ENCODE measurements at regions not wholly inside any gene's neighbourhood (a gene's known extent, or its start where the extent isn't known, plus 50 kb on each side); places are given as distances from the start of the nearest gene placed in this dataset.

DNA sequence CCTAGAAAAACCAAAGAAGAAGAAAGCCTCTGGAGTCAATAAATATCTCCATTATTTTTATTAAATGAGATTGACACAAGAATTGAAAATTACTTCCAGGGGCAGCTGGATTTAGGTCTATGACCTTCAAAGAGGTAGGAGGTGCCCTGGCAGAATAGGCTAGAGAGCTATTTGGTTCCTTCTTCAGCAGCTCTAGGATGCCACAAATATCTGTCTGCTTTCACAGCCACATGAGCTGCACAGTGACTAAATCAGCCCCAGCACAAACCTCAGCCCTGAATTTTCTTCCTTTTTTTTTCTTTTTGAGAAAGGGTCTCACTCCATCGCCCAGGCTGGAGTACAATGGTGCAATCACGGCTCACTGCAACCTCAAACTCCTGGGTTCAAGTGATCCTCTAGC, 223.5 kb downstream of the ABHD5 start:
- Histone ChIP-seq H2AFZ (ENCODE audit: low read length, unreplicated experiment) (no peak overlapping the region), H3K27me3 (ENCODE audit: insufficient read depth, low read length) (no peaks in the 10 kb centered on the region), H3K79me2 (ENCODE audit: control insufficient read depth, insufficient read depth, low read length, unreplicated experiment) (no peaks in the 10 kb centered on the region), H3K4me3 (ENCODE audit: low read depth, low read length) (no peak overlapping the region), H3K4me1 (ENCODE audit: control insufficient read depth, insufficient read depth, low read length, unreplicated experiment) (peaks cover 1% of the 10 kb centered on the region), H3K27ac (ENCODE audit: low read depth, low read length) (no peak overlapping the region), H3K36me3 (ENCODE audit: insufficient read depth, low read length) (no peaks in the 10 kb centered on the region)

GRCh38 chr3:43915546-43915945, 224.8 kb downstream of the ABHD5 start:
- no peaks in the 10 kb centered on the region for H3K27me3 ChIP-seq (ENCODE audit: insufficient read depth, low read length)
- H3K4me1 ChIP-seq (ENCODE audit: control insufficient read depth, insufficient read depth, low read length, unreplicated experiment), result peaks cover 5% of the 10 kb centered on the region
- H3K79me2 ChIP-seq (ENCODE audit: control insufficient read depth, insufficient read depth, low read length, unreplicated experiment), result no peaks in the 10 kb centered on the region
- no peak overlapping the region for H3K4me3 ChIP-seq (ENCODE audit: low read depth, low read length)
- H2AFZ ChIP-seq (ENCODE audit: low read length, unreplicated experiment), result no peak overlapping the region
- no peaks in the 10 kb centered on the region for H3K36me3 ChIP-seq (ENCODE audit: insufficient read depth, low read length)
- no peak overlapping the region for H3K27ac ChIP-seq (ENCODE audit: low read depth, low read length)

- H3K27ac ChIP-seq (ENCODE audit: low read depth, low read length), result no peak overlapping the region
- no peaks in the 10 kb centered on the region for H3K27me3 ChIP-seq (ENCODE audit: insufficient read depth, low read length)
- H3K36me3 ChIP-seq (ENCODE audit: insufficient read depth, low read length), result no peaks in the 10 kb centered on the region
- H3K4me1 ChIP-seq (ENCODE audit: control insufficient read depth, insufficient read depth, low read length, unreplicated experiment), result peaks cover 5% of the 10 kb centered on the region
- H3K79me2 ChIP-seq (ENCODE audit: control insufficient read depth, insufficient read depth, low read length, unreplicated experiment), result no peaks in the 10 kb centered on the region
- H3K4me3 ChIP-seq (ENCODE audit: low read depth, low read length), result no peak overlapping the region
- no peak overlapping the region for H2AFZ ChIP-seq (ENCODE audit: low read length, unreplicated experiment)
These were observed 226.6 kb downstream of the ABHD5 start for GRCh38 chr3:43917361-43917760.

DNA sequence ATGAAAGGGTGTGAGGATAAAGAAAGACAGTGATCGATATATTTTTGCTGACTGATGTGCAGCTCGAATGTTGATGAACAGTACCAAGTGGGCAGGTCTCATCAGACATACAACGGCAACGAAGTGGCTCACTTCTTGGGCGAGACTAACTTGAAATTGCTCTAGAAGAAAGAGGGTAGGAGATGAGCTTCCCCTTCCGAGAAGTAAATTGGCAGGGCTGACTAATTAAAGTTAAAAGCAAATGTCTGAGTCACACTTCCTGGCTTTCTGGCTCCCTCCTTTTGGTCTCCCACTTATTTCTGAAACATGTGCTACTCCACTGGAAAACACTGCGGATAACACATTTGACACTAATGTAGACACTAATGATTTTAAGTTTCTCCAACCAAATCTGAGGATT, 228.3 kb downstream of the ABHD5 start:
- Histone ChIP-seq H3K79me2 (ENCODE audit: control insufficient read depth, insufficient read depth, low read length, unreplicated experiment) (no peaks in the 10 kb centered on the region), H3K27me3 (ENCODE audit: insufficient read depth, low read length) (peaks cover 10% of the 10 kb centered on the region; the same call in 1 of the 2 replicates), H3K4me3 (ENCODE audit: low read depth, low read length) (no peak overlapping the region), H3K36me3 (ENCODE audit: insufficient read depth, low read length) (no peaks in the 10 kb centered on the region), H2AFZ (ENCODE audit: low read length, unreplicated experiment) (no peak overlapping the region), H3K27ac (ENCODE audit: low read depth, low read length) (no peak overlapping the region), H3K4me1 (ENCODE audit: control insufficient read depth, insufficient read depth, low read length, unreplicated experiment) (peaks cover 5% of the 10 kb centered on the region)

GRCh38 chr3:43921056-43921648, 230.4 kb downstream of the ABHD5 start:
- Histone ChIP-seq H3K4me3 (ENCODE audit: low read depth, low read length) (no peak overlapping the region), H3K27ac (ENCODE audit: low read depth, low read length) (no peak overlapping the region), H3K27me3 (ENCODE audit: insufficient read depth, low read length) (peaks cover 25% of the 10 kb centered on the region; the same call in 1 of the 2 replicates), H2AFZ (ENCODE audit: low read length, unreplicated experiment) (no peak overlapping the region), H3K36me3 (ENCODE audit: insufficient read depth, low read length) (no peaks in the 10 kb centered on the region), H3K4me1 (ENCODE audit: control insufficient read depth, insufficient read depth, low read length, unreplicated experiment) (peaks cover 5% of the 10 kb centered on the region), H3K79me2 (ENCODE audit: control insufficient read depth, insufficient read depth, low read length, unreplicated experiment) (no peaks in the 10 kb centered on the region)

- H3K27me3 ChIP-seq (ENCODE audit: insufficient read depth, low read length), result peaks cover 27% of the 10 kb centered on the region; the same call in 1 of the 2 replicates
- H2AFZ ChIP-seq (ENCODE audit: low read length, unreplicated experiment), result no peak overlapping the region
- no peaks in the 10 kb centered on the region for H3K79me2 ChIP-seq (ENCODE audit: control insufficient read depth, insufficient read depth, low read length, unreplicated experiment)
- H3K27ac ChIP-seq (ENCODE audit: low read depth, low read length), result no peak overlapping the region
- no peak overlapping the region for H3K4me3 ChIP-seq (ENCODE audit: low read depth, low read length)
- peaks cover 5% of the 10 kb centered on the region for H3K4me1 ChIP-seq (ENCODE audit: control insufficient read depth, insufficient read depth, low read length, unreplicated experiment)
- no peaks in the 10 kb centered on the region for H3K36me3 ChIP-seq (ENCODE audit: insufficient read depth, low read length)
These were observed 231.6 kb downstream of the ABHD5 start for GRCh38 chr3:43922374-43922773.

GRCh38 chr3:43923104-43923882, 232.6 kb downstream of the ABHD5 start:
- Histone ChIP-seq H3K27me3 (ENCODE audit: insufficient read depth, low read length) (peaks cover 35% of the 10 kb centered on the region; the same call in 1 of the 2 replicates), H3K79me2 (ENCODE audit: control insufficient read depth, insufficient read depth, low read length, unreplicated experiment) (no peaks in the 10 kb centered on the region), H3K36me3 (ENCODE audit: insufficient read depth, low read length) (no peaks in the 10 kb centered on the region), H2AFZ (ENCODE audit: low read length, unreplicated experiment) (no peak overlapping the region), H3K4me1 (ENCODE audit: control insufficient read depth, insufficient read depth, low read length, unreplicated experiment) (peaks cover 5% of the 10 kb centered on the region), H3K4me3 (ENCODE audit: low read depth, low read length) (no peak overlapping the region), H3K27ac (ENCODE audit: low read depth, low read length) (no peak overlapping the region)

DNA sequence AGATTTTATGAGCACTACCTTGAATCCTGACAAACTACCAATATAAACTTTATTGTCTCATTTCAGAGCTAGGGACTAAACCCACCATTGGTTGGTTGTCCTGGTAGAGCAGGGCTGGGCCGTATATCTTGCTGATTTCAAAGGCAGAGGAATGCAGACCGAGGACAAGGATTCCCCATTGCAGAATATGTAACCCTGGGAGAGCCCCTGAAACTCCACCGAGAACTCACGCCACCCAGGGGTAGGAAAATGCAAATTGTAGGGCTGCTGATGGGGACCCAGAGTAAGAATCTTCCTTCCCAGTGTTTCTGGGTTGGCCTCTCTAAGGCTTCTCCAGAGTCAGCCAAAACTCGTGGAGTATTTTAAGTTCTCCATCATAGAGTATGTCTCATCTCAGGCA, 235.3 kb downstream of the ABHD5 start:
- Histone ChIP-seq H3K4me1 (ENCODE audit: control insufficient read depth, insufficient read depth, low read length, unreplicated experiment) (no peaks in the 10 kb centered on the region), H3K27me3 (ENCODE audit: insufficient read depth, low read length) (peaks cover 35% of the 10 kb centered on the region), H3K36me3 (ENCODE audit: insufficient read depth, low read length) (no peaks in the 10 kb centered on the region), H2AFZ (ENCODE audit: low read length, unreplicated experiment) (no peak overlapping the region), H3K4me3 (ENCODE audit: low read depth, low read length) (no peak overlapping the region), H3K27ac (ENCODE audit: low read depth, low read length) (no peak overlapping the region), H3K79me2 (ENCODE audit: control insufficient read depth, insufficient read depth, low read length, unreplicated experiment) (no peaks in the 10 kb centered on the region)

GRCh38 chr3:43932921-43933320, 242.2 kb downstream of the ABHD5 start:
- Histone ChIP-seq H3K27ac (ENCODE audit: low read depth, low read length) (no peak overlapping the region), H3K27me3 (ENCODE audit: insufficient read depth, low read length) (peaks cover 3% of the 10 kb centered on the region), H2AFZ (ENCODE audit: low read length, unreplicated experiment) (no peak overlapping the region), H3K4me1 (ENCODE audit: control insufficient read depth, insufficient read depth, low read length, unreplicated experiment) (no peaks in the 10 kb centered on the region), H3K79me2 (ENCODE audit: control insufficient read depth, insufficient read depth, low read length, unreplicated experiment) (no peaks in the 10 kb centered on the region), H3K36me3 (ENCODE audit: insufficient read depth, low read length) (no peaks in the 10 kb centered on the region), H3K4me3 (ENCODE audit: low read depth, low read length) (no peak overlapping the region)

DNA sequence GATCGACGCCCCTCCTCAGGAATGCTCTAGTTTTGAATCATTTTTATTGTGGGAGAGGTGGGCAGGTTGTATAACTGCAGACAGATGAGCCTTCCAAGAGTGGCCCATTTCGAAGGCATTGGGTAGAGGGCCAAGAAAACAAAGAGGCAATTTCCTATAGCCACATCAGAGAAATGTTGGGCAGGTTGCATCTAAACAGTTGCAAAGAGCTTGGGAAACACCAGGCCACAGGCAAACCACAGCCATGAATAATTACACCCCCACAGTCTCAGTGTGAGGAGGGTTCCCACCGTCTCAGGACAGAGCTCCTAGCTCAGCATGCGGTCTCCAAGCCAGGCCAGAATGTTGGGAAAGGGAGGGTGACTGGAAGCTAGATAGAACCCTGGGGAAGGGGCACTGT, 257.3 kb downstream of the ABHD5 start:
- Histone ChIP-seq H2AFZ (ENCODE audit: low read length, unreplicated experiment) (no peak overlapping the region), H3K4me3 (ENCODE audit: low read depth, low read length) (no peak overlapping the region), H3K4me1 (ENCODE audit: control insufficient read depth, insufficient read depth, low read length, unreplicated experiment) (no peaks in the 10 kb centered on the region), H3K27ac (ENCODE audit: low read depth, low read length) (no peak overlapping the region), H3K79me2 (ENCODE audit: control insufficient read depth, insufficient read depth, low read length, unreplicated experiment) (no peaks in the 10 kb centered on the region), H3K36me3 (ENCODE audit: insufficient read depth, low read length) (no peaks in the 10 kb centered on the region), H3K27me3 (ENCODE audit: insufficient read depth, low read length) (peaks cover 58% of the 10 kb centered on the region)

GRCh38 chr3:43949594-43949993, 258.9 kb downstream of the ABHD5 start:
- Histone ChIP-seq H3K4me3 (ENCODE audit: low read depth, low read length) (no peak overlapping the region), H3K79me2 (ENCODE audit: control insufficient read depth, insufficient read depth, low read length, unreplicated experiment) (no peaks in the 10 kb centered on the region), H3K27me3 (ENCODE audit: insufficient read depth, low read length) (peaks cover 58% of the 10 kb centered on the region), H3K4me1 (ENCODE audit: control insufficient read depth, insufficient read depth, low read length, unreplicated experiment) (peaks cover 12% of the 10 kb centered on the region), H3K27ac (ENCODE audit: low read depth, low read length) (no peak overlapping the region), H2AFZ (ENCODE audit: low read length, unreplicated experiment) (no peak overlapping the region), H3K36me3 (ENCODE audit: insufficient read depth, low read length) (no peaks in the 10 kb centered on the region)

Measured in ACC112 (cell line).